ENCODE measurements at regions not wholly inside any gene's neighbourhood (a gene's known extent, or its start where the extent isn't known, plus 50 kb on each side); places are given as distances from the start of the nearest gene placed in this dataset.

DNA sequence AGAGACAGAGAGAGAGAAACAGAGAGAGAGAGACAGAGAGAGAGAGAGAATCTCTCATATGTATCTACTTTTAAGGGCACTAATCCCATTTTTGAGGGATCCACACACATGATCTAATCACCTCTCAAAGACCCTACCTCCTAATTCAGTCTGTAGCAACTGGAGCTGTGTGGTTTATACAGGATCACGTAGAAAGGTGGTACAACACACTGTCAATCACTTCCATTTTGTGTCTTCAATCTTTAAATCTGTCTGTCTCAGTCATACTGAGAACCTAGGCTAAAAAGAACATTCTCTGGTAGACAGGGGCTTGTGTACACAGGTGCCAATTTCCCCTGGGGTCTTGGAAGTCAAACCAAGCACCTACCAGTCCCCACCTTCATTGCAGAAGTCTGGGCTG is 229.9 kb downstream of the TGFB2 start:
- Mint-ChIP-seq H3K27me3 (ENCODE audit: low read depth in 3 of 3) (peaks cover 0 to 4% (median 0%) of the 10 kb centered on the region in 3 donors), H3K4me3 (no peak overlapping the region)
- WGBS (ENCODE audit: insufficient coverage), result 100% methylated on average over 1 of the region's 1 CpG

DNA sequence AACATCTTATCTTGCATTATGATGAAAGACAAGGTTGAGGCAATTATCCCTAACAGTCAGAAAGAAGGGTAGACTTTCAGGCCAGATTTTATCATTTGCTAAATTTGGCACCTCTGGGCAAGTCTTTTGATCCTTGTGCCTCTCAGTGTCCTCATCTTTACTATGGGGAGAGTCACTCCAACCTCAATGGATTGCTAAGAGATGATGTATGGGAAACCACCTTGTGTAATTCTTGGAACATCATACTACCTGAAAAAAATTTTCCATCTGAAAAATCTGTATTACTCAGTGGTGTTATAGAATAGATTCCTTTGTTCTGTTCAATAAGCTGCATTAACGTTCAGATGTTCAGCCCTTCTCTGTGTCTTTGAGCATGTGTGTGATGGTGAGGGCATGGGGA is 230.7 kb downstream of the TGFB2 start:
- Mint-ChIP-seq H3K27me3 (ENCODE audit: low read depth in 3 of 3) (peaks cover 0 to 4% (median 0%) of the 10 kb centered on the region in 3 donors), H3K4me1 (no peaks in the 10 kb centered on the region), H3K9me3 (peaks cover 0 to under 1% (median 0%) of the 10 kb centered on the region in 7 donors), H3K4me3 (no peak overlapping the region), H3K36me3 (no peaks in the 10 kb centered on the region), H3K27ac (no peak overlapping the region)
- no peak overlapping the region for H3K27ac ChIP-seq (ENCODE audit: low read depth in 1 of 2, low read length in 2 of 2)
- H3K9me3 ChIP-seq (replicated peaks in 1 of 2; ENCODE audit: control insufficient read depth in 1 of 2, insufficient read depth in 1 of 2, low read length in 2 of 2), result no peaks in the 10 kb centered on the region
- H2AFZ ChIP-seq (ENCODE audit: insufficient read depth, low read depth, low read length, poor library complexity, severe bottlenecking), result no peak overlapping the region
- H3K79me2 ChIP-seq (ENCODE audit: insufficient read depth, low read length), result no peaks in the 10 kb centered on the region
- H3K9ac ChIP-seq (ENCODE audit: insufficient read depth, low read length, poor library complexity, severe bottlenecking), result no peak overlapping the region
- intact Hi-C loops (cut with micrococcal nuclease), result no loop called here
- WGBS (ENCODE audit: insufficient coverage), result no CpG with 5 or more reads among the region's 1 CpG
- H3K4me1 ChIP-seq (ENCODE audit: control insufficient read depth in 1 of 2, insufficient read depth in 2 of 2, low read length in 2 of 2), result no peaks in the 10 kb centered on the region
- no peak overlapping the region for H3K4me3 ChIP-seq (replicated peaks in 1 of 3; ENCODE audit: low read depth in 2 of 3, low read length in 3 of 3)
- DNase-seq, result no peak
- no peaks in the 10 kb centered on the region for H3K36me3 ChIP-seq (replicated peaks in 1 of 2; ENCODE audit: control insufficient read depth in 1 of 2, insufficient read depth in 2 of 2, low read length in 2 of 2)
- H4K20me1 ChIP-seq (ENCODE audit: insufficient read depth, low read length), result no peaks in the 10 kb centered on the region
- TF ChIP-seq, protein P1, sequence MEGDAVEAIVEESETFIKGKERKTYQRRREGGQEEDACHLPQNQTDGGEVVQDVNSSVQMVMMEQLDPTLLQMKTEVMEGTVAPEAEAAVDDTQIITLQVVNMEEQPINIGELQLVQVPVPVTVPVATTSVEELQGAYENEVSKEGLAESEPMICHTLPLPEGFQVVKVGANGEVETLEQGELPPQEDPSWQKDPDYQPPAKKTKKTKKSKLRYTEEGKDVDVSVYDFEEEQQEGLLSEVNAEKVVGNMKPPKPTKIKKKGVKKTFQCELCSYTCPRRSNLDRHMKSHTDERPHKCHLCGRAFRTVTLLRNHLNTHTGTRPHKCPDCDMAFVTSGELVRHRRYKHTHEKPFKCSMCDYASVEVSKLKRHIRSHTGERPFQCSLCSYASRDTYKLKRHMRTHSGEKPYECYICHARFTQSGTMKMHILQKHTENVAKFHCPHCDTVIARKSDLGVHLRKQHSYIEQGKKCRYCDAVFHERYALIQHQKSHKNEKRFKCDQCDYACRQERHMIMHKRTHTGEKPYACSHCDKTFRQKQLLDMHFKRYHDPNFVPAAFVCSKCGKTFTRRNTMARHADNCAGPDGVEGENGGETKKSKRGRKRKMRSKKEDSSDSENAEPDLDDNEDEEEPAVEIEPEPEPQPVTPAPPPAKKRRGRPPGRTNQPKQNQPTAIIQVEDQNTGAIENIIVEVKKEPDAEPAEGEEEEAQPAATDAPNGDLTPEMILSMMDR (IDR thresholded peaks at IDR 0.05), result no peak
- H3K4me2 ChIP-seq (replicated peaks; ENCODE audit: extremely low read depth, low read length, poor library complexity, severe bottlenecking), result no peak overlapping the region
- no peaks in the 10 kb centered on the region for H3K27me3 ChIP-seq (ENCODE audit: control insufficient read depth in 2 of 2, insufficient read depth in 2 of 2, low read length in 2 of 2)

More for the DNA sequence above, 229.9 kb downstream of the TGFB2 start:
- intact Hi-C loops (cut with micrococcal nuclease), result no loop called here
- DNase-seq, result no peak
- Mint-ChIP-seq H3K4me1 (no peaks in the 10 kb centered on the region), H3K36me3 (no peaks in the 10 kb centered on the region), H3K27ac (no peak overlapping the region), H3K9me3 (peaks cover 0 to 3% (median 0%) of the 10 kb centered on the region in 7 donors)
- Histone ChIP-seq H3K4me1 (ENCODE audit: control insufficient read depth in 1 of 2, insufficient read depth in 2 of 2, low read length in 2 of 2) (no peaks in the 10 kb centered on the region), H3K4me2 (replicated peaks; ENCODE audit: extremely low read depth, low read length, poor library complexity, severe bottlenecking) (no peak overlapping the region), H2AFZ (ENCODE audit: insufficient read depth, low read depth, low read length, poor library complexity, severe bottlenecking) (no peak overlapping the region), H3K9me3 (replicated peaks in 1 of 2; ENCODE audit: control insufficient read depth in 1 of 2, insufficient read depth in 1 of 2, low read length in 2 of 2) (no peaks in the 10 kb centered on the region), H3K36me3 (replicated peaks in 1 of 2; ENCODE audit: control insufficient read depth in 1 of 2, insufficient read depth in 2 of 2, low read length in 2 of 2) (no peaks in the 10 kb centered on the region), H3K27me3 (ENCODE audit: control insufficient read depth in 2 of 2, insufficient read depth in 2 of 2, low read length in 2 of 2) (no peaks in the 10 kb centered on the region), H4K20me1 (ENCODE audit: insufficient read depth, low read length) (no peaks in the 10 kb centered on the region), H3K4me3 (replicated peaks in 1 of 3; ENCODE audit: low read depth in 2 of 3, low read length in 3 of 3) (no peak overlapping the region), H3K79me2 (ENCODE audit: insufficient read depth, low read length) (no peaks in the 10 kb centered on the region), H3K9ac (ENCODE audit: insufficient read depth, low read length, poor library complexity, severe bottlenecking) (no peak overlapping the region), H3K27ac (ENCODE audit: low read depth in 1 of 2, low read length in 2 of 2) (no peak overlapping the region)
- TF ChIP-seq, protein P1 (IDR thresholded peaks at IDR 0.05), result no peak
